Sigmoid colon (tissue), 4 donors: ENCODE measurements at regions not wholly inside any gene's neighbourhood (a gene's known extent, or its start where the extent isn't known, plus 50 kb on each side); places are given as distances from the start of the nearest gene placed in this dataset.

Experiments
- CTCF ChIP-seq, 4 experiments: fragments of 450-650 bp in 3 of 4; fragments of 200-600 bp in 1 of 4; IDR thresholded peaks; one replicate each; pipeline ENCODE4 v1.5.1; 2016 to 2019; ENCODE audit warnings: antibody characterized with exemption in 4 of 4, mild to moderate bottlenecking in 3 of 4, moderate library complexity in 2 of 4
- EP300 ChIP-seq, 4 donors: sonication (generic); formaldehyde crosslinking; IDR thresholded peaks; one replicate each; pipeline ENCODE4 v1.6.1; 2017; ENCODE audit warnings: antibody characterized with exemption in 4 of 4
- POLR2AphosphoS5 ChIP-seq, 4 donors: sonication (generic); formaldehyde crosslinking; IDR thresholded peaks; one replicate each; pipeline ENCODE4 v1.6.1; 2017; ENCODE audit warnings: antibody characterized with exemption in 4 of 4

GRCh38 chr9:134554373-134555093 lies 87.1 kb upstream of the COL5A1 start:
- no peak for TF ChIP-seq CTCF (IDR thresholded peaks at IDR 0.05)
- no peak for TF ChIP-seq POLR2AphosphoS5 (IDR thresholded peaks at IDR 0.05)
- no peak for TF ChIP-seq EP300 (IDR thresholded peaks at IDR 0.05)
